Kidney epithelial cell (primary cell): ENCODE measurements at regions not wholly inside any gene's neighbourhood (a gene's known extent, or its start where the extent isn't known, plus 50 kb on each side); places are given as distances from the start of the nearest gene placed in this dataset.

Experiments
- DNase-seq: peaks from one replicate; pipeline ENCODE4 v3.0.0-alpha.2; 2010; ENCODE audit warnings: low read depth
- H3K27me3 ChIP-seq: 2 replicates; pipeline ENCODE4 v1.6.0; 2011; ENCODE audit warnings: low read length; ENCODE audit not compliant: control insufficient read depth, insufficient read depth
- H3K36me3 ChIP-seq: 2 replicates; pipeline ENCODE4 v1.5.1; 2011; ENCODE audit warnings: low read length; ENCODE audit not compliant: control insufficient read depth, insufficient read depth
- H3K4me3 ChIP-seq: 2 replicates; pipeline ENCODE4 v1.5.1; 2011; ENCODE audit warnings: low read depth, mild to moderate bottlenecking, control low read depth, low read length
- CTCF ChIP-seq: IDR thresholded peaks from 2 replicates; pipeline ENCODE4 v1.5.1; 2011; ENCODE audit warnings: mild to moderate bottlenecking, moderate library complexity, low read length, control low read depth, inconsistent platforms; ENCODE audit not compliant: insufficient read depth, poor library complexity, severe bottlenecking

GRCh38 chr18:54739476-54739875, 88.8 kb upstream of the RAB27B start:
- no peak for DNase-seq
- no peaks in the 10 kb centered on the region for H3K27me3 ChIP-seq
- no peak overlapping the region for H3K4me3 ChIP-seq
- TF ChIP-seq CTCF: no peak
- H3K36me3 ChIP-seq: no peaks in the 10 kb centered on the region

GRCh38 chr18:54740136-54740846, 88.0 kb upstream of the RAB27B start:
- DNase-seq: no peak
- TF ChIP-seq CTCF: no peak

GRCh38 chr18:54742120-54742519, 86.2 kb upstream of the RAB27B start:
- TF ChIP-seq CTCF: no peak
- no peaks in the 10 kb centered on the region for H3K27me3 ChIP-seq
- H3K36me3 ChIP-seq: no peaks in the 10 kb centered on the region
- no peak for DNase-seq
- no peak overlapping the region for H3K4me3 ChIP-seq

More at GRCh38 chr18:54740136-54740846, 88.0 kb upstream of the RAB27B start:
- no peaks in the 10 kb centered on the region for H3K27me3 ChIP-seq
- no peaks in the 10 kb centered on the region for H3K36me3 ChIP-seq
- H3K4me3 ChIP-seq: no peak overlapping the region

- no peak overlapping the region for H3K4me3 ChIP-seq
- no peaks in the 10 kb centered on the region for H3K27me3 ChIP-seq
- no peaks in the 10 kb centered on the region for H3K36me3 ChIP-seq
- no peak for TF ChIP-seq CTCF
- DNase-seq: peak; percentile 37
Observed at GRCh38 chr18:54742659-54743604, 85.3 kb upstream of the RAB27B start.

GRCh38 chr18:54743605-54743995, 84.7 kb upstream of the RAB27B start:
- no peak for DNase-seq
- no peaks in the 10 kb centered on the region for H3K27me3 ChIP-seq
- H3K4me3 ChIP-seq: no peak overlapping the region
- no peak for TF ChIP-seq CTCF
- H3K36me3 ChIP-seq: no peaks in the 10 kb centered on the region

GRCh38 chr18:54749291-54749690, 79.0 kb upstream of the RAB27B start:
- TF ChIP-seq CTCF: no peak
- Histone ChIP-seq H3K36me3 (no peaks in the 10 kb centered on the region), H3K4me3 (no peak overlapping the region), H3K27me3 (no peaks in the 10 kb centered on the region)
- DNase-seq: no peak
